Gastroesophageal sphincter (tissue), 3 donors: ENCODE measurements at regions not wholly inside any gene's neighbourhood (a gene's known extent, or its start where the extent isn't known, plus 50 kb on each side); places are given as distances from the start of the nearest gene placed in this dataset.

Source experiments
- EP300 ChIP-seq: sonication (generic); formaldehyde crosslinking; IDR thresholded peaks from one replicate; pipeline ENCODE4 v1.6.1; 2017; ENCODE audit warnings: antibody characterized with exemption, mild to moderate bottlenecking
- POLR2A ChIP-seq, 2 donors: fragments of 450-650 bp; IDR thresholded peaks; one replicate each; pipeline ENCODE4 v1.6.1; 2017; ENCODE audit warnings: antibody characterized with exemption in 2 of 2, mild to moderate bottlenecking in 2 of 2, moderate library complexity in 1 of 2
- POLR2AphosphoS5 ChIP-seq: sonication (generic); formaldehyde crosslinking; IDR thresholded peaks from one replicate; pipeline ENCODE4 v1.6.1; 2017; ENCODE audit warnings: antibody characterized with exemption
- TF ChIP-seq, protein P1 (sequence below), 4 experiments: fragments of 200-600 bp in 2 of 4; fragments of 450-650 bp in 2 of 4; sonication (generic) in 1 of 4; IDR thresholded peaks; one replicate each; pipeline ENCODE4 v1.5.1; 2017 to 2019; ENCODE audit warnings: antibody characterized with exemption in 4 of 4, mild to moderate bottlenecking in 2 of 4, moderate library complexity in 2 of 4

DNA sequence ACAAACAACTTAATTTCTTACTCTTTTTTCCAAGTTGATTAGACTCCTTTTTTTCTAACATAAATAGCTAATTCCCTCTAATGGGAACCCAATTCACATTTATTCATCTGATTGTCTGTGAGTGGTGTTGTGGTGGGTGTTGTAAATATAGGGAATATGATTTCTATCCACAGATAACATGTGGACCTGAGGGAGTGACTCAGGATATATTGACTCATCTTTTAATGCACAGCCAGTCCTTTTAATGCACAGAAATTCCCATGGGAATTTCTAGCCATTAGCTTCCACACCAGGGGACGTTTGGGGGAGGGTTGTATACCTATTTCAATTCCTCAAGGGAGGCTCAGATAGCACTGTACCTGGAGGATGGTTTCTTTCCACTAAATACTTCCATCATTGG is 1339.6 kb upstream of the LRRTM1 start:
- TF ChIP-seq, protein P1, sequence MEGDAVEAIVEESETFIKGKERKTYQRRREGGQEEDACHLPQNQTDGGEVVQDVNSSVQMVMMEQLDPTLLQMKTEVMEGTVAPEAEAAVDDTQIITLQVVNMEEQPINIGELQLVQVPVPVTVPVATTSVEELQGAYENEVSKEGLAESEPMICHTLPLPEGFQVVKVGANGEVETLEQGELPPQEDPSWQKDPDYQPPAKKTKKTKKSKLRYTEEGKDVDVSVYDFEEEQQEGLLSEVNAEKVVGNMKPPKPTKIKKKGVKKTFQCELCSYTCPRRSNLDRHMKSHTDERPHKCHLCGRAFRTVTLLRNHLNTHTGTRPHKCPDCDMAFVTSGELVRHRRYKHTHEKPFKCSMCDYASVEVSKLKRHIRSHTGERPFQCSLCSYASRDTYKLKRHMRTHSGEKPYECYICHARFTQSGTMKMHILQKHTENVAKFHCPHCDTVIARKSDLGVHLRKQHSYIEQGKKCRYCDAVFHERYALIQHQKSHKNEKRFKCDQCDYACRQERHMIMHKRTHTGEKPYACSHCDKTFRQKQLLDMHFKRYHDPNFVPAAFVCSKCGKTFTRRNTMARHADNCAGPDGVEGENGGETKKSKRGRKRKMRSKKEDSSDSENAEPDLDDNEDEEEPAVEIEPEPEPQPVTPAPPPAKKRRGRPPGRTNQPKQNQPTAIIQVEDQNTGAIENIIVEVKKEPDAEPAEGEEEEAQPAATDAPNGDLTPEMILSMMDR (IDR thresholded peaks at IDR 0.05) = no peak
- no peak for TF ChIP-seq POLR2AphosphoS5
- TF ChIP-seq POLR2A (IDR thresholded peaks at IDR 0.05) = no peak
- no peak for TF ChIP-seq EP300
